ENCODE measurements at regions not wholly inside any gene's neighbourhood (a gene's known extent, or its start where the extent isn't known, plus 50 kb on each side); places are given as distances from the start of the nearest gene placed in this dataset.
"Not testable (repeated sequence)": the region's sequence is repeated elsewhere in the genome, so short reads cannot be mapped to it uniquely, and the experiment has no call there.

DNA sequence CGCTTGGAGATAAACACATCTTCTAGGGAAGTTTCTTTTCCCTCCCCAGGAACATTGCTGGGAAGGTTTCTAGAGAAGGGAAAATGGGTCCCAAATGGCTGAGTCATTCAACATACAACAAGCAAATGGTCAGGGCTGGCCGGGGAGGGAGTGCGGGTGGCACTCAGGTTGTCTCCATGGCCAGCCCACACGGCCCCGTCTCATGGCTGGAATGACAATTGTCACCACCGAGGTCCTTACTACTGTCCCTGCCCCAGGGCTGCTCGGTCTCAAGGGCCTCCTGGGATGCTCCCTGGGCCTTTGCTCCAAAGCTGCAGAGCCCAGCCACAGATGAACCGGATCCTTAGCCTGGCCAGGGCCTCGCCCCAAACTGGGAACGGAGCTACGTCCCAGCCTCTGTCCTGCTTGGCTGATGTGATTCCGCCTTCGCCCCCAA, 121.9 kb downstream of the FGF18 start:
- ChIA-PET CTCF (no interaction called here), POLR2A (no interaction called here)
- no peak for DNase-seq
- H3K4me1 Mint-ChIP-seq: peaks cover 0 to 5% (median 0%) of the 10 kb centered on the region in 7 donors
- H3K4me3 Mint-ChIP-seq: no peak overlapping the region
- intact Hi-C loops (cut with micrococcal nuclease): no loop called here
- Histone ChIP-seq H3K27ac (ENCODE audit: low read depth, low read length) (no peak overlapping the region), H3K9me3 (ENCODE audit: control insufficient read depth in 2 of 3, low read length in 3 of 3) (no peaks in the 10 kb centered on the region), H3K4me1 (ENCODE audit: control insufficient read depth in 2 of 2, insufficient read depth in 2 of 2, low read length in 2 of 2) (no peaks in the 10 kb centered on the region), H3K36me3 (ENCODE audit: control insufficient read depth in 2 of 3, insufficient read depth in 3 of 3, low read length in 3 of 3) (no peaks in the 10 kb centered on the region), H3K4me3 (ENCODE audit: low read length) (no peak overlapping the region), H3K27me3 (ENCODE audit: control insufficient read depth in 2 of 2, insufficient read depth in 2 of 2, low read length in 2 of 2) (no peaks in the 10 kb centered on the region)
- H3K27me3 Mint-ChIP-seq: peaks cover 2 to 48% (median 28%) of the 10 kb centered on the region in 5 donors
- ATAC-seq: no peak
- no peaks in the 10 kb centered on the region for H3K36me3 Mint-ChIP-seq
- H3K27ac Mint-ChIP-seq: no peak overlapping the region
- H3K9me3 Mint-ChIP-seq: peaks cover 0 to 2% (median 0%) of the 10 kb centered on the region in 11 donors

DNA sequence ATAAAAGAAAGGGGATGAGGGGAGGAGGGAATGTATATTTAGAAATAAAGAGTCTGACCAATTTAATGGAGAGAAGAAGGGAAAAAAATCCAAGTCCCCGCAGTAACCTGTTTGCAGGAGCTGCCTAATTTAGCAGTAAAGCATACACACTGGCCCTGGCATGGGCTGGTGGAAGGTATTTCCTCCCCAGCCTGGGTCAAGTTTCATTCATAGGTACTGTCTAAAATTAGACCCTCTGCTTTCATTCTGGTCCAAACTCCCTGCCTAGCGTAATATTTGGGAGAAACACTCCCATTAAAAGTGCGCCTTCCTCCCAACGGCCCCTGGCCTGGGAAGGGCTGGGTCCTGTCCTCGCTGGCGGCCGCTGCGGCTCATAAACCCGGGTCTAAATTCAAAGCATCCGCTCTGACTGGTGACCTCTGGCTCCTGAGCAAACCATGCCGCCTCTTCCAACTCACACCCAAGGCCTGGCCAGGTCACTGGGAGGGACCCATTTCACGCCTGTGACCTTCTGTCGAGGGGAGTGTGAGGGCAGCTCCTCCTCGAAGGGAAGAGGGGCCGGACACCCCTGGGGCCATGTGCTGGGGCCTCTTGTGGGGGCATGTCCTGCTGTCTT, 123.2 kb downstream of the FGF18 start:
- Histone ChIP-seq H3K36me3 (ENCODE audit: control insufficient read depth in 2 of 3, insufficient read depth in 3 of 3, low read length in 3 of 3) (no peaks in the 10 kb centered on the region), H3K4me3 (ENCODE audit: low read length) (no peak overlapping the region), H3K27ac (ENCODE audit: low read depth, low read length) (no peak overlapping the region), H3K9me3 (ENCODE audit: control insufficient read depth in 2 of 3, low read length in 3 of 3) (no peaks in the 10 kb centered on the region), H3K27me3 (ENCODE audit: control insufficient read depth in 2 of 2, insufficient read depth in 2 of 2, low read length in 2 of 2) (peaks cover 0 to 3% of the 10 kb centered on the region in 2 donors), H3K4me1 (ENCODE audit: control insufficient read depth in 2 of 2, insufficient read depth in 2 of 2, low read length in 2 of 2) (no peaks in the 10 kb centered on the region)
- intact Hi-C loops (cut with micrococcal nuclease): no loop called here
- Mint-ChIP-seq H3K36me3 (no peaks in the 10 kb centered on the region), H3K27ac (no peak overlapping the region), H3K4me3 (no peak overlapping the region), H3K27me3 (peaks cover under 1 to 44% (median 24%) of the 10 kb centered on the region in 5 donors), H3K9me3 (peaks cover 0 to 2% (median 0%) of the 10 kb centered on the region in 11 donors), H3K4me1 (peaks cover 0 to 5% (median 0%) of the 10 kb centered on the region in 7 donors)
- ChIA-PET POLR2A (no interaction called here), CTCF (no interaction called here)
- ATAC-seq (no peak), DNase-seq (no peak)

DNA sequence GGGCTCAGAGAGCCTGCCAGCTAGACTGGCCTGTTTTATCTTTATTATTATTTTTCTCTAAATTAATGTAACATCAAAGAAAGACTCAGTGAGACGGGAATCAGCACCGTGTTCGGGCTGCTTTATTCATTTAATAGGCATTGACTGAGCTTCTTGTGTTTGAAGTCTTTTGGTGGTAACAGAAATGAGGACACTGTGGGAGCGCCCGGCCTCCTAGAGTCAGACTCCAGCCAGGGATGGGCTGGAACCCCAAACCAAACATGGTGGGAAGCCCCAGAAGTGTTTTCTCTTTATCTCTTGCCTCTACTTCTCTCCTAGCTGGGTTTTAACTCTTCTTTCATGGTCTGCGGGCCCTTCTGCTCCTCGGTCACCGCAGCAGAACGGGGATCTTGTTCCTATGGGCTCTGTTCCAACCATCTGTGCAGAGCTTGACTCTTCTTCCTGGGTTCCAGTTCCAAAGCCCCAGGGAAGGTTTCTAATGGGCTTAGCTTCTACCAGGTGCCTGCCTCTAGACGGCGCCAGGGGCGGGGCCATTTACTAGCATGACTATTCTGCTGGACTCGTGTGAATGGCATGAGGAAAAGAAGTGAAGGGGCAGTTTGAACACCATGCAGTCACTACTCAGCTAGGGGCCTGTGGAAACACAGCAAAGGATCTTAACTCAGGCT, 123.8 kb downstream of the FGF18 start:
- H3K4me3 Mint-ChIP-seq: no peak overlapping the region
- no peak overlapping the region for H3K27ac ChIP-seq (ENCODE audit: low read depth, low read length)
- H3K9me3 ChIP-seq (ENCODE audit: control insufficient read depth in 2 of 3, low read length in 3 of 3): no peaks in the 10 kb centered on the region
- intact Hi-C loops (cut with micrococcal nuclease): no loop called here
- POLR2A ChIA-PET: no interaction called here
- CTCF ChIA-PET: no interaction called here
- H3K27ac Mint-ChIP-seq: no peak overlapping the region
- H3K4me3 ChIP-seq (ENCODE audit: low read length): no peak overlapping the region
- no peak for ATAC-seq
- peaks cover 0 to 44% (median 24%) of the 10 kb centered on the region in 5 donors for H3K27me3 Mint-ChIP-seq
- H3K27me3 ChIP-seq (ENCODE audit: control insufficient read depth in 2 of 2, insufficient read depth in 2 of 2, low read length in 2 of 2): peaks cover 0 to 4% of the 10 kb centered on the region in 2 donors
- no peaks in the 10 kb centered on the region for H3K36me3 ChIP-seq (ENCODE audit: control insufficient read depth in 2 of 3, insufficient read depth in 3 of 3, low read length in 3 of 3)
- no peak for DNase-seq
- H3K4me1 Mint-ChIP-seq: peaks cover 0 to 5% (median 0%) of the 10 kb centered on the region in 7 donors
- peaks cover 0 to 2% (median 0%) of the 10 kb centered on the region in 11 donors for H3K9me3 Mint-ChIP-seq
- H3K4me1 ChIP-seq (ENCODE audit: control insufficient read depth in 2 of 2, insufficient read depth in 2 of 2, low read length in 2 of 2): no peaks in the 10 kb centered on the region
- no peaks in the 10 kb centered on the region for H3K36me3 Mint-ChIP-seq

DNA sequence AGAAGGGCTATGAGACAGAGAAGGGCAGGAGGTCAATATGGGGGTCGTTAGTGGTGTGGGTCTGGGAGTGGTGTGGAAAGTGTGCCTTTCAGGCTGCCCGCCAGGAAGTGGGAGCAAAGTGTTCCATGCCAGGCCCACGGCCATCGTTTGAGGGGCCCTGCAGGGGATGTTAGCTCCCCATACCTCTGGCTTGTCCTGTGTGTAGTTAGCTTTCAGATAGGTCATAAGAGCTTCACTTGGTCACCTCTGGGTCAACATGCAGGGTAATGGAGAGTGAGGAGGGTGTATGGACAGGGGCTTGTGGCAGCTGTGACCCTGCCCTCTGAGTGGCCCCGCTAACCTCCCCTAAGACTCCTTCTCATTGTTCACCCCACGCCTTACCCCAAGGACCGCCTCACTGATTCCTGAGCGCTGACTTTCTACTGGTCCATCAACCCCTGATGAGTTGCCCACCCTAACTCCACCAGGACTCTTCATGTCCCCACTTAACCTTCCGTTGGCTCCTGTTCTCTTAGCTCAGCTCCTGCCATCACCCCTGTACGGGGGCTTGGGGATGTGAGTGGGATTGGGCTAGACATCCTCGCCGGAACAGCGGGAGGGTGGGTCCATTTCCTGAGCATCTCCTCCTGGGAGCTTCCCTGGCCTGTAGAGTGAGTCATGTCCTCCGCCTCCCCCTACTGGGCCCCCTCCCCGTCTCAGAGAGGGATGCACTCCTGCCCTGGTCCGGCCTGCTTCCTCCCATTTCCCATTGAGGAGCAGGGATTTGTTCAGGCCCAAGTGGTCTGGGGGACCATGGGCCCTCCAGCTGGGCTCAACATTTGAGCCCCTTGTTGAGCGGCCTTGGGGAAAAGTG, 125.7 kb downstream of the FGF18 start:
- H3K4me3 Mint-ChIP-seq: no peak overlapping the region
- H3K4me1 Mint-ChIP-seq: peaks cover 0 to 5% (median 0%) of the 10 kb centered on the region in 7 donors
- H3K36me3 ChIP-seq (ENCODE audit: control insufficient read depth in 2 of 3, insufficient read depth in 3 of 3, low read length in 3 of 3): no peaks in the 10 kb centered on the region
- intact Hi-C loops (cut with micrococcal nuclease): no loop called here
- H3K4me3 ChIP-seq (ENCODE audit: low read length): no peak overlapping the region
- H3K27ac ChIP-seq (ENCODE audit: low read depth, low read length): no peak overlapping the region
- POLR2A ChIA-PET: no interaction called here
- no peaks in the 10 kb centered on the region for H3K9me3 ChIP-seq (ENCODE audit: control insufficient read depth in 2 of 3, low read length in 3 of 3)
- ATAC-seq (no peak), DNase-seq (no peak)
- H3K27me3 Mint-ChIP-seq: peaks cover 0 to 40% (median 21%) of the 10 kb centered on the region in 5 donors
- no peaks in the 10 kb centered on the region for H3K4me1 ChIP-seq (ENCODE audit: control insufficient read depth in 2 of 2, insufficient read depth in 2 of 2, low read length in 2 of 2)
- CTCF ChIA-PET: no interaction called here
- H3K27ac Mint-ChIP-seq: no peak overlapping the region
- H3K9me3 Mint-ChIP-seq: peaks cover 0 to 2% (median 0%) of the 10 kb centered on the region in 11 donors
- no peaks in the 10 kb centered on the region for H3K36me3 Mint-ChIP-seq
- H3K27me3 ChIP-seq (ENCODE audit: control insufficient read depth in 2 of 2, insufficient read depth in 2 of 2, low read length in 2 of 2): peaks cover 0 to 4% of the 10 kb centered on the region in 2 donors

DNA sequence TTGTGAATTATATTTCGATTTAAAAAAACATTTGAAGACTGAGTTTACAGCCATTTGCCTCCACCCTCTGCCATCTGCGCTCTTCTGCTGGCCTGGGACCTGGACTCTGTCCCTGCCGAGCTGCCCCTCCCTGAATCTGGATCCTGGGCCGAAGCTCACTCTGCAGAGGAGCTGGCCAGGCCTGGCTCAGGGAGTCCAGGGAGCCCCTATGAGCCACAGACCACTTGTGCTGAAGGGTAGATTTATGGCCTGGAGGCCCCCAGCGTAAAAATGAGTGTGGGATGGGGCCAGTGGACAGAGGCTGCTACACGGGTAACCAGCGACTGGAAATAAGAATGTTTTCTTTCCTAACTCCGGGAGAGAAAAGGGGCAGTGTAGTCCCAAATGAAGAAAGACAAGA, 129.8 kb downstream of the FGF18 start:
- no peak for DNase-seq
- Histone ChIP-seq H3K36me3 (ENCODE audit: control insufficient read depth in 2 of 3, insufficient read depth in 3 of 3, low read length in 3 of 3) (no peaks in the 10 kb centered on the region), H3K27ac (ENCODE audit: low read depth, low read length) (no peak overlapping the region), H3K9me3 (ENCODE audit: control insufficient read depth in 2 of 3, low read length in 3 of 3) (no peaks in the 10 kb centered on the region), H3K27me3 (ENCODE audit: control insufficient read depth in 2 of 2, insufficient read depth in 2 of 2, low read length in 2 of 2) (peaks cover 0 to 4% of the 10 kb centered on the region in 2 donors), H3K4me3 (ENCODE audit: low read length) (no peak overlapping the region), H3K4me1 (ENCODE audit: control insufficient read depth in 2 of 2, insufficient read depth in 2 of 2, low read length in 2 of 2) (no peaks in the 10 kb centered on the region)
- no peaks in the 10 kb centered on the region for H3K4me1 Mint-ChIP-seq
- H3K9me3 Mint-ChIP-seq: peaks cover 0 to 18% (median 4%) of the 10 kb centered on the region in 11 donors
- no peak overlapping the region for H3K27ac Mint-ChIP-seq
- no peak overlapping the region for H3K4me3 Mint-ChIP-seq
- ATAC-seq: no peak
- peaks cover 0 to 16% (median 5%) of the 10 kb centered on the region in 5 donors for H3K27me3 Mint-ChIP-seq
- CTCF ChIA-PET: no interaction called here
- intact Hi-C loops (cut with micrococcal nuclease): no loop called here
- POLR2A ChIA-PET: no interaction called here
- no peaks in the 10 kb centered on the region for H3K36me3 Mint-ChIP-seq

DNA sequence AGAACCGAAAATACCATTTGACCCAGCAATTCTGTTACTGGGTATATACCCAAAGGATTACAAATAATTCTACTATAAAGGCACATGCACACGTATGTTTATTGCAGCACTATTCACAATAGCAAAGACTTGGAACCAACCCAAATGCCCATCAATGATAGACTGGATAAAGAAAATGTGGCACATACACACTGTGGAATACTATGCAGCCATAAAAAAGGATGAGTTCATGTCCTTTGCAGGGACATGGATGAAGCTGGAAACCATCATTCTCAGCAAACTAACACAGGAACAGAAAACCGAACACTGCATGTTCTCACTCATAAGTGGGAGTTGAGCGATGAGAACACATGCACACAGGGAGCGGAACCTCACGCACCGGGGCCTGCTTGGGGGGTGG, 134.4 kb downstream of the FGF18 start:
- POLR2A ChIA-PET; CTCF ChIA-PET; intact Hi-C loops (cut with micrococcal nuclease); DNase-seq; H3K4me1 ChIP-seq (ENCODE audit: control insufficient read depth in 2 of 2, insufficient read depth in 2 of 2, low read length in 2 of 2); H3K9me3 ChIP-seq (ENCODE audit: control insufficient read depth in 2 of 3, low read length in 3 of 3); H3K36me3 ChIP-seq (ENCODE audit: control insufficient read depth in 2 of 3, insufficient read depth in 3 of 3, low read length in 3 of 3); H3K27me3 ChIP-seq (ENCODE audit: control insufficient read depth in 2 of 2, insufficient read depth in 2 of 2, low read length in 2 of 2); H3K27ac ChIP-seq (ENCODE audit: low read depth, low read length); H3K36me3 Mint-ChIP-seq; H3K4me3 Mint-ChIP-seq; H3K4me3 ChIP-seq (ENCODE audit: low read length); H3K4me1 Mint-ChIP-seq; ATAC-seq; H3K27ac Mint-ChIP-seq: not testable (repeated sequence)
- H3K9me3 Mint-ChIP-seq: peaks cover 0 to 21% (median 4%) of the 10 kb centered on the region in 11 donors
- peaks cover 0 to 19% (median 4%) of the 10 kb centered on the region in 5 donors for H3K27me3 Mint-ChIP-seq
